A673 (cell line): ENCODE measurements at regions not wholly inside any gene's neighbourhood (a gene's known extent, or its start where the extent isn't known, plus 50 kb on each side); places are given as distances from the start of the nearest gene placed in this dataset.

Experiments
- BruUV-seq: library from RNA; stranded (reverse); fragments of 400-500 nt; replicated peaks from 2 replicates; lab custom pipeline; 2021; lab: Mats Ljungman, UMichigan
- CTCF ChIA-PET: fragments of 300-600 bp; sonication (Branson Sonifier 250); formaldehyde crosslinking; loops from one replicate; lab custom pipeline; 2022; ENCODE audit warnings: antibody characterized with exemption; lab: Charles Lee
- POLR2A ChIA-PET: fragments of 300-600 bp; sonication (Branson Sonifier 250); formaldehyde crosslinking; loops from one replicate; lab custom pipeline; 2022; ENCODE audit warnings: antibody characterized with exemption; ENCODE audit not compliant: low non-redundant PET; lab: Charles Lee
- DNase-seq: peaks from one replicate; pipeline ENCODE4 v3.0.0-alpha.2; 2015; ENCODE audit warnings: low spot score
- H3K27ac ChIP-seq: fragments of 200-600 bp; sonication (generic); 2 replicates; pipeline ENCODE4 v1.5.1; 2016; ENCODE audit warnings: mixed run types, low read depth, mild to moderate bottlenecking, mixed read lengths, antibody characterized with exemption, low read length; ENCODE audit not compliant: poor library complexity, severe bottlenecking
- H3K27me3 ChIP-seq: fragments of 200-600 bp; sonication (generic); replicated peaks from 2 replicates; pipeline ENCODE4 v1.6.1; 2017; ENCODE audit warnings: mixed run types, low read depth, mild to moderate bottlenecking, mixed read lengths, antibody characterized with exemption, low read length; ENCODE audit not compliant: insufficient read depth, poor library complexity
- H3K36me3 ChIP-seq: fragments of 200-600 bp; sonication (generic); 2 replicates; pipeline ENCODE4 v1.6.1; 2016; ENCODE audit warnings: mixed run types, mild to moderate bottlenecking, mixed read lengths, antibody characterized with exemption, low read length; ENCODE audit not compliant: insufficient read depth, poor library complexity, severe bottlenecking
- H3K4me1 ChIP-seq: fragments of 200-600 bp; sonication (generic); 2 replicates; pipeline ENCODE4 v1.6.1; 2017; ENCODE audit warnings: mixed run types, mild to moderate bottlenecking, mixed read lengths, antibody characterized with exemption, low read length; ENCODE audit not compliant: insufficient read depth, poor library complexity, severe bottlenecking
- H3K4me3 ChIP-seq: fragments of 200-600 bp; sonication (generic); 2 replicates; pipeline ENCODE4 v1.5.1; 2016; ENCODE audit warnings: low read depth, mixed run types, mild to moderate bottlenecking, mixed read lengths, low read length; ENCODE audit not compliant: poor library complexity, severe bottlenecking
- H3K9me3 ChIP-seq: fragments of 200-600 bp; sonication (generic); 2 replicates; pipeline ENCODE4 v1.6.1; 2016; ENCODE audit warnings: mixed run types, low read depth, mild to moderate bottlenecking, mixed read lengths, antibody characterized with exemption, low read length; ENCODE audit not compliant: poor library complexity, severe bottlenecking
- CTCF ChIP-seq: fragments of 300-800, 200-600 bp; sonication (generic); conservative IDR thresholded peaks from 2 replicates; pipeline ENCODE4 v1.5.1; 2017; ENCODE audit warnings: low read depth, mild to moderate bottlenecking, antibody characterized with exemption, low read length, moderate library complexity, mixed read lengths
- EZH2 ChIP-seq: fragments of 200-600 bp; sonication (generic); IDR thresholded peaks from 2 replicates; pipeline ENCODE4 v1.6.1; 2017; ENCODE audit warnings: borderline replicate concordance, low read depth, mild to moderate bottlenecking, mixed read lengths, antibody characterized with exemption, low read length; ENCODE audit not compliant: poor library complexity, severe bottlenecking
- intact Hi-C: fragments of 100-400 bp; cut with micrococcal nuclease; formaldehyde crosslinking; loops from one replicate; pipeline ENCODE4 v1.10.0; 2022; ENCODE audit not compliant: unreplicated experiment

GRCh38 chr6:71473926-71474325 is 185.3 kb downstream of the OGFRL1 start:
- H3K4me3 ChIP-seq: no peak overlapping the region
- no peaks in the 10 kb centered on the region for H3K36me3 ChIP-seq
- intact Hi-C loops: no loop called here
- ChIA-PET CTCF (no interaction called here), POLR2A (no interaction called here)
- H3K27ac ChIP-seq: no peak overlapping the region
- H3K9me3 ChIP-seq: no peaks in the 10 kb centered on the region
- BruUV-seq: no TSS peak
- TF ChIP-seq EZH2 (no peak), CTCF (no peak)
- DNase-seq: no peak
- H3K4me1 ChIP-seq: peaks cover 11% of the 10 kb centered on the region
- no peaks in the 10 kb centered on the region for H3K27me3 ChIP-seq

- Histone ChIP-seq H3K4me3 (no peak overlapping the region), H3K27ac (no peak overlapping the region), H3K4me1 (peaks cover 21% of the 10 kb centered on the region), H3K9me3 (no peaks in the 10 kb centered on the region), H3K36me3 (no peaks in the 10 kb centered on the region), H3K27me3 (no peaks in the 10 kb centered on the region)
- DNase-seq: no peak
- ChIA-PET POLR2A (no interaction called here), CTCF (no interaction called here)
- no TSS peak for BruUV-seq
- intact Hi-C loops: loop anchor here (5.0 kb wide), 1 partner anchor 808 kb away; the partner anchor contains the start of gene SMAP1
- TF ChIP-seq CTCF (no peak), EZH2 (no peak)
Measured at GRCh38 chr6:71474942-71475341, 186.3 kb downstream of the OGFRL1 start.

- no peaks in the 10 kb centered on the region for H3K27me3 ChIP-seq
- TF ChIP-seq CTCF (no peak), EZH2 (no peak)
- no peak overlapping the region for H3K27ac ChIP-seq
- H3K9me3 ChIP-seq: no peaks in the 10 kb centered on the region
- H3K36me3 ChIP-seq: no peaks in the 10 kb centered on the region
- no TSS peak for BruUV-seq
- POLR2A ChIA-PET: no interaction called here
- H3K4me1 ChIP-seq: peaks cover 25% of the 10 kb centered on the region
- no peak overlapping the region for H3K4me3 ChIP-seq
- no peak for DNase-seq
- intact Hi-C loops: loop anchor here (5.0 kb wide), 1 partner anchor 809 kb away; the partner anchor contains the start of gene SMAP1
- CTCF ChIA-PET: no interaction called here
Measured at GRCh38 chr6:71476371-71476770, 187.8 kb downstream of the OGFRL1 start.
